Lower lobe of right lung (tissue), 2 donors: ENCODE measurements at regions not wholly inside any gene's neighbourhood (a gene's known extent, or its start where the extent isn't known, plus 50 kb on each side); places are given as distances from the start of the nearest gene placed in this dataset.

Source experiments
- ATAC-seq, 2 donors: fragments of 200-7000 bp; cut with Tn5 transposase; one replicate each; pipeline ENCODE4 v1.9.1; 2020 to 2022; ENCODE audit warnings: mild to moderate bottlenecking in 2 of 2, moderate library complexity in 2 of 2
- DNase-seq: peaks from one replicate; pipeline ENCODE4 v3.0.0-alpha.2; 2020
- H3K27ac ChIP-seq: fragments of 200-600 bp; one replicate; pipeline ENCODE4 v1.8.0; 2022
- H3K27me3 ChIP-seq: fragments of 200-600 bp; one replicate; pipeline ENCODE4 v1.8.0; 2022; ENCODE audit warnings: low read depth
- H3K36me3 ChIP-seq: fragments of 200-600 bp; one replicate; pipeline ENCODE4 v1.8.0; 2022; ENCODE audit warnings: mild to moderate bottlenecking
- H3K4me1 ChIP-seq: fragments of 200-600 bp; one replicate; pipeline ENCODE4 v1.8.0; 2022
- H3K4me3 ChIP-seq: fragments of 200-600 bp; one replicate; pipeline ENCODE4 v1.8.0; 2022; ENCODE audit warnings: mild to moderate bottlenecking
- H3K9me3 ChIP-seq: fragments of 200-600 bp; one replicate; pipeline ENCODE4 v1.8.0; 2022
- CTCF ChIP-seq: fragments of 200-600 bp; IDR thresholded peaks from one replicate; pipeline ENCODE4 v1.8.0; 2022; ENCODE audit warnings: antibody characterized with exemption, mild to moderate bottlenecking
- intact Hi-C: fragments of 100-400 bp; cut with DNase I; formaldehyde crosslinking; loops from one replicate; pipeline ENCODE4 v1.11.0; 2022
- donor health status: DM: no; HTN: yes; CAD: no; lungs with severe emphysema.

- Histone ChIP-seq H3K27me3 (no peaks in the 10 kb centered on the region), H3K36me3 (no peaks in the 10 kb centered on the region), H3K27ac (no peak overlapping the region), H3K9me3 (no peaks in the 10 kb centered on the region), H3K4me1 (no peaks in the 10 kb centered on the region), H3K4me3 (no peak overlapping the region)
- intact Hi-C loops, result no loop called here
- no peak for TF ChIP-seq CTCF
- DNase-seq (no peak), ATAC-seq (no peak)
Observed at GRCh38 chr2:34892256-34892655, 1293.2 kb upstream of the FAM98A start.

GRCh38 chr2:34875091-34875745 is 1276.1 kb upstream of the FAM98A start:
- Histone ChIP-seq H3K36me3 (no peaks in the 10 kb centered on the region), H3K27ac (no peak overlapping the region), H3K4me1 (no peaks in the 10 kb centered on the region), H3K9me3 (no peaks in the 10 kb centered on the region), H3K27me3 (no peaks in the 10 kb centered on the region), H3K4me3 (no peak overlapping the region)
- DNase-seq (no peak), ATAC-seq (no peak)
- intact Hi-C loops, result no loop called here
- no peak for TF ChIP-seq CTCF

GRCh38 chr2:34853646-34854045 is 1254.5 kb upstream of the FAM98A start:
- H3K27me3 ChIP-seq, result no peaks in the 10 kb centered on the region
- peaks cover 14% of the 10 kb centered on the region for H3K9me3 ChIP-seq
- no peak overlapping the region for H3K4me3 ChIP-seq
- no peak for ATAC-seq
- no peak for DNase-seq
- H3K27ac ChIP-seq, result no peak overlapping the region
- no peaks in the 10 kb centered on the region for H3K36me3 ChIP-seq
- H3K4me1 ChIP-seq, result no peaks in the 10 kb centered on the region
- intact Hi-C loops, result no loop called here
- TF ChIP-seq CTCF, result no peak

DNA sequence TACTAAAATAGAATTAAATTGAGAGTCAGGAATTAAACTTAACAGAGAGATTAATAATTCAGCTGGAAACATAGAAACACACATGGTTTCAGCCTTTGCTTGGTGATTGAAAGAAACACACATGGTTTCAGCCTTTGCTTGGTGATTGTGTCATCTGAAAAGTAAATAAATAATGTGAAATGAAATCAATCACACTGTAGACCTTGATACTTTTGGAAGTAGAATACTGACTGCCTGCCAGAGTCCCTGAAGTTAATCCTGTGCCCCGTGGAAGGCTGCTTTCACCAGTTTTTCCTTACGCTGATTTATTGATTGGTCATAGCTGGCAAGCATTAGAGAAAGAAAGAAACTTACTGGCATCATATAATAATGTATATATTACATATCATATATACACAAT is 1252.7 kb upstream of the FAM98A start:
- intact Hi-C loops, result no loop called here
- Histone ChIP-seq H3K9me3 (peaks cover 14% of the 10 kb centered on the region), H3K27ac (no peak overlapping the region), H3K36me3 (no peaks in the 10 kb centered on the region), H3K27me3 (no peaks in the 10 kb centered on the region), H3K4me1 (no peaks in the 10 kb centered on the region), H3K4me3 (no peak overlapping the region)
- no peak for DNase-seq
- no peak for TF ChIP-seq CTCF
- ATAC-seq, result no peak

- no peaks in the 10 kb centered on the region for H3K36me3 ChIP-seq
- no peak overlapping the region for H3K27ac ChIP-seq
- no peaks in the 10 kb centered on the region for H3K9me3 ChIP-seq
- H3K27me3 ChIP-seq, result no peaks in the 10 kb centered on the region
- no peaks in the 10 kb centered on the region for H3K4me1 ChIP-seq
- TF ChIP-seq CTCF, result no peak
- no peak overlapping the region for H3K4me3 ChIP-seq
- no peak for DNase-seq
- no peak for ATAC-seq
- intact Hi-C loops, result no loop called here
Observed at GRCh38 chr2:34849827-34850226, 1250.7 kb upstream of the FAM98A start.

DNA sequence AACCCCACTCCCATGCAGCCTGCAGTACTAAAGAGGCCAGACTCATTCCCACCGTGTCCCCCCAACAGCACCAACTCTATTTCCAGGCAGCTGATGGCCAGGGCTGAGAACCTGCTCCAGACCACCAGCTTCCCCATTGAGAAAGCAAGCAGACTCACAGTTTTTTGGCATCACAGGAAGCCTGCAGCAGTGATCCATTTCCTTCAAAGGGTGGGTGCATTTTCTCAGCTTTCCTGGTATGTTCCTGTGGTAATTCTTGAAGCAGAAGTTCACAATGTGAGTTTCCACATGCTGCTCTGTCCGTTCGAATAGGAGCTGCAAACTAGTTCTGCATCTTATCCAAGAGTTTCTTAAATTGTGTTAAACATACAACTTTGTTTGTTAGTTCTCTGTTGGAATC is 1249.6 kb upstream of the FAM98A start:
- no peak for DNase-seq
- H3K9me3 ChIP-seq, result no peaks in the 10 kb centered on the region
- H3K36me3 ChIP-seq, result no peaks in the 10 kb centered on the region
- no peak overlapping the region for H3K27ac ChIP-seq
- H3K4me3 ChIP-seq, result no peak overlapping the region
- H3K27me3 ChIP-seq, result no peaks in the 10 kb centered on the region
- ATAC-seq, result no peak
- TF ChIP-seq CTCF, result no peak
- intact Hi-C loops, result no loop called here
- H3K4me1 ChIP-seq, result no peaks in the 10 kb centered on the region
